HepG2 (cell line): ENCODE measurements at regions not wholly inside any gene's neighbourhood (a gene's known extent, or its start where the extent isn't known, plus 50 kb on each side); places are given as distances from the start of the nearest gene placed in this dataset.

Experiments used
- ATAC-seq: fragments of 200-7000 bp; cut with Tn5 transposase; 3 replicates; pipeline ENCODE4 v1.9.1; 2020; ENCODE audit warnings: mild to moderate bottlenecking, moderate library complexity
- BruUV-seq: library from RNA; stranded (reverse); fragments of 400-500 nt; replicated peaks from 2 replicates; lab custom pipeline; 2021; lab: Mats Ljungman, UMichigan
- CTCF ChIA-PET: fragments of 300-600 bp; formaldehyde crosslinking; extraction: SDS; loops from one replicate; lab custom pipeline; 2021; ENCODE audit warnings: low total read pairs, inconsistent platforms, low intra/inter-chr PET ratio; lab: Yijun Ruan, JAX
- POLR2A ChIA-PET: fragments of 350-600 bp; sonication (Branson Sonifier 250); formaldehyde crosslinking; loops from one replicate; lab custom pipeline; 2020; ENCODE audit warnings: antibody characterized with exemption, inconsistent platforms; lab: Yijun Ruan, JAX
- DNase-seq: peaks from one replicate; pipeline ENCODE4 v3.0.0-alpha.2; 2015; ENCODE audit warnings: low spot score
- FAIRE-seq: peaks from 3 replicates; lab custom pipeline; 2011; peaks lifted over from hg19 to GRCh38; lab: Jason Lieb, UNC
- H2AFZ ChIP-seq: one replicate; pipeline ENCODE4 v1.6.1; 2011; ENCODE audit warnings: low read length, inconsistent platforms
- H3K27ac ChIP-seq: fragments of 300-600 bp; 3 replicates; pipeline ENCODE4 v1.8.0; 2011; ENCODE audit warnings: mixed run types, mild to moderate bottlenecking, mixed read lengths, low read length, inconsistent platforms; ENCODE audit not compliant: insufficient read depth; ENCODE audit errors: extremely low read length
- H3K27me3 ChIP-seq, 2 experiments: fragments of 200-600 bp in 1 of 2; 2 replicates in 1 of 2; 3 replicates in 1 of 2; pipeline versions ENCODE4 v1.6.0 to v1.8.0; 2011; ENCODE audit warnings: low read length in 2 of 2, mild to moderate bottlenecking in 2 of 2, moderate library complexity in 2 of 2, inconsistent platforms in 1 of 2; ENCODE audit not compliant: insufficient read depth in 2 of 2, control insufficient read depth in 1 of 2
- H3K36me3 ChIP-seq, 2 experiments: fragments of 200-600 bp in 1 of 2; replicated peaks in 1 of 2; 2 replicates in 1 of 2; 3 replicates in 1 of 2; pipeline versions ENCODE4 v1.5.1 to v1.8.0; 2011; ENCODE audit warnings: low read length in 2 of 2, inconsistent platforms in 1 of 2; ENCODE audit not compliant: insufficient read depth in 2 of 2, control insufficient read depth in 1 of 2
- H3K4me1 ChIP-seq: 2 replicates; pipeline ENCODE4 v1.5.1; 2012; ENCODE audit warnings: low read length, inconsistent platforms; ENCODE audit not compliant: insufficient read depth
- H3K4me2 ChIP-seq: 2 replicates; pipeline ENCODE4 v1.6.0; 2011; ENCODE audit warnings: low read depth, low read length, inconsistent platforms
- H3K4me3 ChIP-seq, 3 experiments: fragments of 200-600 bp in 1 of 3; sonication (generic), shearing (Covaris generic) in 1 of 3; replicated peaks in 1 of 3; 2 replicates each; pipeline ENCODE4 v1.5.1; 2011 to 2016; ENCODE audit warnings: low read length in 3 of 3, inconsistent platforms in 2 of 3, low read depth in 2 of 3, mild to moderate bottlenecking in 2 of 3, control low read depth in 1 of 3, mixed read lengths in 1 of 3; ENCODE audit not compliant: insufficient read depth in 1 of 3
- H3K79me2 ChIP-seq: one replicate; pipeline ENCODE4 v1.6.1; 2011; ENCODE audit warnings: low read length, inconsistent platforms; ENCODE audit not compliant: insufficient read depth
- H3K9ac ChIP-seq: 2 replicates; pipeline ENCODE4 v1.6.0; 2011; ENCODE audit warnings: mild to moderate bottlenecking, low read depth, low read length, inconsistent platforms; ENCODE audit not compliant: insufficient read depth
- H3K9me3 ChIP-seq: 2 replicates; pipeline ENCODE4 v1.5.1; 2012; ENCODE audit warnings: mild to moderate bottlenecking, low read length
- H4K20me1 ChIP-seq: 2 replicates; pipeline ENCODE4 v1.6.0; 2011; ENCODE audit warnings: inconsistent platforms, mild to moderate bottlenecking, low read length, moderate library complexity; ENCODE audit not compliant: insufficient read depth
- AKAP8 ChIP-seq: sonication (generic); formaldehyde crosslinking; IDR thresholded peaks from 2 replicates; pipeline ENCODE4 v1.5.1; 2020; ENCODE audit warnings: mild to moderate bottlenecking, missing genetic modification reagents
- HDAC6 ChIP-seq: fragments of 200-600 bp; sonication (generic); IDR thresholded peaks from 2 replicates; pipeline ENCODE4 v1.7.0; 2017; ENCODE audit warnings: mild to moderate bottlenecking, antibody characterized with exemption, low read length, low read depth
- PAX8 ChIP-seq: sonication (generic); formaldehyde crosslinking; IDR thresholded peaks from 2 replicates; pipeline ENCODE4 v1.8.0; 2022; ENCODE audit warnings: mild to moderate bottlenecking, missing genetic modification reagents, borderline replicate concordance
- SRSF1 ChIP-seq: fragments of 200-400 bp; formaldehyde crosslinking; optimal IDR thresholded peaks from 2 replicates; pipeline ENCODE3; 2017; ENCODE audit warnings: mild to moderate bottlenecking, low read depth, low read length, moderate library complexity
- TOPORS ChIP-seq: sonication (generic); formaldehyde crosslinking; IDR thresholded peaks from 2 replicates; pipeline ENCODE4 v1.8.0; 2023; ENCODE audit warnings: mild to moderate bottlenecking, missing genetic modification reagents
- XRCC5 ChIP-seq: fragments of 200-400 bp; formaldehyde crosslinking; optimal IDR thresholded peaks from 2 replicates; pipeline ENCODE3; 2017; ENCODE audit warnings: mild to moderate bottlenecking, low read length
- ZBTB20 ChIP-seq: sonication (generic); formaldehyde crosslinking; IDR thresholded peaks from 2 replicates; pipeline ENCODE4 v1.8.1; 2023; ENCODE audit warnings: missing genetic modification reagents, low read depth, mild to moderate bottlenecking, borderline replicate concordance
- ZNF510 ChIP-seq: sonication (generic); formaldehyde crosslinking; IDR thresholded peaks from 2 replicates; pipeline ENCODE4 v1.4.0; 2020; ENCODE audit warnings: low read depth, mild to moderate bottlenecking, missing genetic modification reagents
- ZNF7 ChIP-seq: IDR thresholded peaks from 2 replicates; pipeline ENCODE4 v1.6.1; 2016; ENCODE audit warnings: missing biosample characterization, missing genetic modification reagents
- in situ Hi-C: cut with HindIII; loops from 2 replicates; pipeline ENCODE4 v1.10.0; 2017; ENCODE audit warnings: low pct_unique_long_range_greater_than_20kb; ENCODE audit not compliant: extremely low pct_ligation_motif_present
- intact Hi-C: fragments of 100-400 bp; cut with micrococcal nuclease; formaldehyde crosslinking; loops from one replicate; pipeline ENCODE4 v1.10.0; 2022; ENCODE audit not compliant: unreplicated experiment
- TF ChIP-seq, protein P1 (sequence below): IDR thresholded peaks from 2 replicates; pipeline ENCODE4 v1.6.1; 2016; ENCODE audit warnings: mild to moderate bottlenecking
- TF ChIP-seq, protein P2 (sequence below): IDR thresholded peaks from 2 replicates; pipeline ENCODE4 v1.6.1; 2016; ENCODE audit warnings: missing compliant biosample characterization, missing genetic modification reagents, borderline replicate concordance
- TF ChIP-seq, protein P3 (sequence below): sonication (generic); formaldehyde crosslinking; IDR thresholded peaks from 2 replicates; pipeline ENCODE4 v1.8.0; 2022; ENCODE audit warnings: missing genetic modification reagents, mild to moderate bottlenecking, moderate library complexity, borderline replicate concordance

DNA sequence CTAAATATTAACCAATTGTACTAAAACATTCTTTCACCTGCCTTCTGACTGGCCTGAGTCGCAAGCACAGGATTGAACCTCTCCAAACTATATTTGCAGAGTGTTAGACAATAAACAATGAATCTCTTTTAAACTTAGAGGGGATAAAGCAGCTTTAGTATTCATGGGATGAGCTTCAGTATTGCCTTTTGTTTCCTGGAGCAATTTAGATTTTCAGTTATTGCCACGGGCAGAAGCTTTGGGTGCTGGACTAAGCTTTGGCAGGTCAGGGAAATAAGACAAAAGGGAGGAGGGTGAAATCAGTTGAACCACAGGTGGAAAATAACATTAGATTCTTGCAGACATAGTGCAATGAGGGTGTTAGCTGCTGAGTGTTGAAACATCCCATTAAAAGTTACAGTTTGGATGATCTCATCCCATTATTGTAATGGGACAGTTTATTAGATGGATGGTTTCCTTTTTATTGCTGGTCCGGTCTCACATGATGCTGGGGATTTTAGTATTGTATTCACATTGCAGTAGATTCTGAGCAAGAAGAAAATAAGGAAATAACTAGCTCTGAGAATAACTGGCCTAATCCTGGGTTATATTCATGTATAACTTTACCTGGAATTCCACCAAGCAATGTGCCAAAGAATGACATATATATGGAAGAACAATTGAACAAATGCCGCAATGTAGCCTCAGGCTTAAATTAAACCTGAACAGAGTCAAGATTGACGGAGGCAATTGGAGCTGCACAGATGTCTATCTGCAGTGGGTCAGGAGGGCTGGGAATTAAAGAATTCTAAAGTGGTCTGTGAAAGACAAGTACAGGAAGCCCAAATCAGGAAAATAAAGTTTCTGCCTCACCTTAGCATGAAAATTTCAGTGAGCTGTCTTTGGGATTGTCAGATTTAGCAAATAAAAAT is 1092.8 kb upstream of the SEL1L start (continued):
- TF ChIP-seq ZNF510 (no peak), AKAP8 (no peak), SRSF1 (no peak), XRCC5 (no peak)
- TF ChIP-seq, protein P1, sequence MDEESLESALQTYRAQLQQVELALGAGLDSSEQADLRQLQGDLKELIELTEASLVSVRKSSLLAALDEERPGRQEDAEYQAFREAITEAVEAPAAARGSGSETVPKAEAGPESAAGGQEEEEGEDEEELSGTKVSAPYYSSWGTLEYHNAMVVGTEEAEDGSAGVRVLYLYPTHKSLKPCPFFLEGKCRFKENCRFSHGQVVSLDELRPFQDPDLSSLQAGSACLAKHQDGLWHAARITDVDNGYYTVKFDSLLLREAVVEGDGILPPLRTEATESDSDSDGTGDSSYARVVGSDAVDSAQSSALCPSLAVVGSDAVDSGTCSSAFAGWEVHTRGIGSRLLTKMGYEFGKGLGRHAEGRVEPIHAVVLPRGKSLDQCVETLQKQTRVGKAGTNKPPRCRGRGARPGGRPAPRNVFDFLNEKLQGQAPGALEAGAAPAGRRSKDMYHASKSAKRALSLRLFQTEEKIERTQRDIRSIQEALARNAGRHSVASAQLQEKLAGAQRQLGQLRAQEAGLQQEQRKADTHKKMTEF (CRISPR knock-in tag) = no peak

DNA sequence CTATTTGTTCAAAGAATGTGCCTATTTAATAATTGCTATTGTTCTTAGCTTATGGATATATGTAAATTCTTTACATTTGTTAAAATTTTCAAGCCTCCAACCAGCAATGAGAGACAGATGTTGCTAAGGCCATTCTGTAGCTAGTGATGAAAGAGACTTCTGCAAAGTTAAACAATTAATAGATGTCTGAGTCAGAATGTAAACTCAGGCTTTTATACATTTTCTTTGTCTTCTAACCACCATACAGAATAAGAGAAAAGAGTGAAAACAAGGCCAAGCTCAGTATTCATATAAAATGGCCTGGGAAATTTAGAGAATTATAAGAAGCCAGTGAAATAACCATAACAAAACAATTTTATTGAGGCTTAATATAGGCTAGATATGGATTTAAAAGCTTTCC is 1102.3 kb upstream of the SEL1L start:
- FAIRE-seq (no peak), ATAC-seq (no peak), DNase-seq (no peak)
- POLR2A ChIA-PET = no interaction called here
- no peaks in the 10 kb centered on the region for H3K36me3 ChIP-seq
- no peaks in the 10 kb centered on the region for H3K4me1 ChIP-seq
- no TSS peak for BruUV-seq
- no peak overlapping the region for H2AFZ ChIP-seq
- no peak overlapping the region for H3K27ac ChIP-seq
- in situ Hi-C loops (no loop called here), intact Hi-C loops (no loop called here)
- H3K4me2 ChIP-seq = no peak overlapping the region
- H3K27me3 ChIP-seq = no peaks in the 10 kb centered on the region
- H4K20me1 ChIP-seq = no peaks in the 10 kb centered on the region
- H3K79me2 ChIP-seq = no peaks in the 10 kb centered on the region
- no peak overlapping the region for H3K4me3 ChIP-seq
- CTCF ChIA-PET = no interaction called here
- TF ChIP-seq TOPORS (CRISPR knock-in tag) (no peak), ZBTB20 (CRISPR knock-in tag) (no peak), ZNF7 (CRISPR knock-in tag) (no peak), PAX8 (CRISPR knock-in tag) (no peak), HDAC6 (no peak)
- TF ChIP-seq, protein P2, sequence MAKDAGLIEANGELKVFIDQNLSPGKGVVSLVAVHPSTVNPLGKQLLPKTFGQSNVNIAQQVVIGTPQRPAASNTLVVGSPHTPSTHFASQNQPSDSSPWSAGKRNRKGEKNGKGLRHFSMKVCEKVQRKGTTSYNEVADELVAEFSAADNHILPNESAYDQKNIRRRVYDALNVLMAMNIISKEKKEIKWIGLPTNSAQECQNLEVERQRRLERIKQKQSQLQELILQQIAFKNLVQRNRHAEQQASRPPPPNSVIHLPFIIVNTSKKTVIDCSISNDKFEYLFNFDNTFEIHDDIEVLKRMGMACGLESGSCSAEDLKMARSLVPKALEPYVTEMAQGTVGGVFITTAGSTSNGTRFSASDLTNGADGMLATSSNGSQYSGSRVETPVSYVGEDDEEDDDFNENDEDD = no peak
- TF ChIP-seq, protein P3, sequence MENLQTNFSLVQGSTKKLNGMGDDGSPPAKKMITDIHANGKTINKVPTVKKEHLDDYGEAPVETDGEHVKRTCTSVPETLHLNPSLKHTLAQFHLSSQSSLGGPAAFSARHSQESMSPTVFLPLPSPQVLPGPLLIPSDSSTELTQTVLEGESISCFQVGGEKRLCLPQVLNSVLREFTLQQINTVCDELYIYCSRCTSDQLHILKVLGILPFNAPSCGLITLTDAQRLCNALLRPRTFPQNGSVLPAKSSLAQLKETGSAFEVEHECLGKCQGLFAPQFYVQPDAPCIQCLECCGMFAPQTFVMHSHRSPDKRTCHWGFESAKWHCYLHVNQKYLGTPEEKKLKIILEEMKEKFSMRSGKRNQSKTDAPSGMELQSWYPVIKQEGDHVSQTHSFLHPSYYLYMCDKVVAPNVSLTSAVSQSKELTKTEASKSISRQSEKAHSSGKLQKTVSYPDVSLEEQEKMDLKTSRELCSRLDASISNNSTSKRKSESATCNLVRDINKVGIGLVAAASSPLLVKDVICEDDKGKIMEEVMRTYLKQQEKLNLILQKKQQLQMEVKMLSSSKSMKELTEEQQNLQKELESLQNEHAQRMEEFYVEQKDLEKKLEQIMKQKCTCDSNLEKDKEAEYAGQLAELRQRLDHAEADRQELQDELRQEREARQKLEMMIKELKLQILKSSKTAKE (CRISPR knock-in tag) = no peak
- H3K9ac ChIP-seq = no peak overlapping the region
- H3K9me3 ChIP-seq = peaks cover 92% of the 10 kb centered on the region
